H9 (cell line): ENCODE measurements at regions not wholly inside any gene's neighbourhood (a gene's known extent, or its start where the extent isn't known, plus 50 kb on each side); places are given as distances from the start of the nearest gene placed in this dataset.

ENCODE experiments used
- DNase-seq: peaks from one replicate; pipeline ENCODE4 v3.0.0-alpha.2; 2017
- H2AFZ ChIP-seq: one replicate; pipeline ENCODE4 v1.6.1; 2013; ENCODE audit warnings: mild to moderate bottlenecking, low read length, control low read depth, moderate library complexity
- H2AK5ac ChIP-seq: 2 replicates; pipeline ENCODE4 v1.6.1; 2013; ENCODE audit warnings: low read length, control low read depth, mixed read lengths; ENCODE audit not compliant: insufficient read length
- H2BK120ac ChIP-seq: one replicate; pipeline ENCODE4 v1.6.1; 2013; ENCODE audit warnings: low read depth, mild to moderate bottlenecking, low read length, control low read depth, inconsistent platforms; ENCODE audit not compliant: poor library complexity, severe bottlenecking
- H2BK12ac ChIP-seq: 2 replicates; pipeline ENCODE4 v1.6.1; 2013; ENCODE audit warnings: low read length, control low read depth, mixed read lengths, low read depth; ENCODE audit not compliant: insufficient read length
- H2BK15ac ChIP-seq: 2 replicates; pipeline ENCODE4 v1.6.1; 2013; ENCODE audit warnings: low read depth, low read length, control low read depth
- H2BK20ac ChIP-seq: one replicate; pipeline ENCODE4 v1.6.1; 2013; ENCODE audit warnings: low read depth, mild to moderate bottlenecking, low read length, control low read depth, inconsistent platforms; ENCODE audit not compliant: poor library complexity, severe bottlenecking
- H2BK5ac ChIP-seq: 2 replicates; pipeline ENCODE4 v1.6.1; 2013; ENCODE audit warnings: low read length, control low read depth, mixed read lengths; ENCODE audit not compliant: insufficient read length
- H3K14ac ChIP-seq: 2 replicates; pipeline ENCODE4 v1.6.1; 2013; ENCODE audit warnings: low read length, control low read depth; ENCODE audit not compliant: insufficient read depth
- H3K18ac ChIP-seq: 2 replicates; pipeline ENCODE4 v1.6.1; 2013; ENCODE audit warnings: low read depth, mild to moderate bottlenecking, mixed read lengths, low read length, control low read depth; ENCODE audit not compliant: insufficient read length
- H3K23ac ChIP-seq: 2 replicates; pipeline ENCODE4 v1.6.1; 2013; ENCODE audit warnings: low read length, control low read depth, mixed read lengths, low read depth; ENCODE audit not compliant: insufficient read length
- H3K23me2 ChIP-seq: 2 replicates; pipeline ENCODE4 v1.6.1; 2013; ENCODE audit warnings: low read depth, mild to moderate bottlenecking, mixed read lengths, low read length, control low read depth; ENCODE audit not compliant: insufficient read length, poor library complexity, severe bottlenecking
- H3K27ac ChIP-seq: 2 replicates; pipeline ENCODE4 v1.5.1; 2013; ENCODE audit warnings: low read length, control low read depth, mixed read lengths, low read depth; ENCODE audit not compliant: insufficient read length
- H3K27me3 ChIP-seq: 2 replicates; pipeline ENCODE4 v1.6.1; 2013; ENCODE audit warnings: low read length, control low read depth, inconsistent platforms; ENCODE audit not compliant: insufficient read depth
- H3K4ac ChIP-seq: 2 replicates; pipeline ENCODE4 v1.6.1; 2013; ENCODE audit warnings: low read depth, mild to moderate bottlenecking, control low read depth, inconsistent platforms, low read length, moderate library complexity
- H3K4me1 ChIP-seq: 2 replicates; pipeline ENCODE4 v1.6.1; 2013; ENCODE audit warnings: low read length, control low read depth, inconsistent platforms; ENCODE audit not compliant: insufficient read depth
- H3K4me2 ChIP-seq: 2 replicates; pipeline ENCODE4 v1.6.1; 2013; ENCODE audit warnings: low read length, control low read depth, mixed read lengths; ENCODE audit not compliant: insufficient read length, insufficient read depth
- H3K56ac ChIP-seq: 2 replicates; pipeline ENCODE4 v1.6.1; 2013; ENCODE audit warnings: low read depth, mild to moderate bottlenecking, mixed read lengths, low read length, control low read depth; ENCODE audit not compliant: insufficient read length
- H3K79me1 ChIP-seq: 2 replicates; pipeline ENCODE4 v1.6.1; 2013; ENCODE audit warnings: low read depth, mild to moderate bottlenecking, moderate library complexity, low read length, control low read depth, inconsistent platforms; ENCODE audit not compliant: insufficient read depth, poor library complexity, severe bottlenecking
- H3K79me2 ChIP-seq: 2 replicates; pipeline ENCODE4 v1.6.1; 2013; ENCODE audit warnings: low read length, control low read depth, inconsistent platforms; ENCODE audit not compliant: insufficient read depth
- H3K9ac ChIP-seq: 2 replicates; pipeline ENCODE4 v1.6.1; 2013; ENCODE audit warnings: low read length, control low read depth, mixed read lengths; ENCODE audit not compliant: insufficient read length; ENCODE audit errors: extremely low read depth
- H3K9me3 ChIP-seq: one replicate; pipeline ENCODE4 v1.6.1; 2013; ENCODE audit warnings: low read depth, low read length, inconsistent platforms; ENCODE audit not compliant: control insufficient read depth
- H3T11ph ChIP-seq: one replicate; pipeline ENCODE4 v1.6.1; 2013; ENCODE audit warnings: mild to moderate bottlenecking, low read length, control low read depth, inconsistent platforms
- H4K20me1 ChIP-seq: one replicate; pipeline ENCODE4 v1.6.1; 2013; ENCODE audit not compliant: control insufficient read depth, insufficient read length, insufficient read depth
- H4K5ac ChIP-seq: 2 replicates; pipeline ENCODE4 v1.6.1; 2013; ENCODE audit warnings: low read depth, mild to moderate bottlenecking, mixed read lengths, low read length, control low read depth; ENCODE audit not compliant: insufficient read length
- H4K8ac ChIP-seq: replicated peaks from 2 replicates; pipeline ENCODE4 v1.6.1; 2013; ENCODE audit warnings: low read length, control low read depth, mixed read lengths, low read depth; ENCODE audit not compliant: insufficient read length
- H4K91ac ChIP-seq: 2 replicates; pipeline ENCODE4 v1.6.1; 2013; ENCODE audit warnings: low read depth, mild to moderate bottlenecking, moderate library complexity, mixed read lengths, low read length, control low read depth; ENCODE audit not compliant: insufficient read length
- H3K27ac Mint-ChIP-seq, 3 experiments: 2 replicates in 2 of 3; 3 replicates in 1 of 3; pipeline ENCODE4 v1.8.0; 2020 to 2021; ENCODE audit warnings: mixed read lengths in 3 of 3, mild to moderate bottlenecking in 1 of 3, moderate library complexity in 1 of 3
- H3K27me3 Mint-ChIP-seq: 2 replicates; pipeline ENCODE4 v1.8.0; 2021; ENCODE audit warnings: low read depth, mild to moderate bottlenecking, moderate library complexity, mixed read lengths
- H3K36me3 Mint-ChIP-seq, 3 experiments: 2 replicates in 2 of 3; 3 replicates in 1 of 3; pipeline ENCODE4 v1.8.0; 2020 to 2021; ENCODE audit warnings: low read depth in 3 of 3, mixed read lengths in 3 of 3; ENCODE audit not compliant: insufficient read depth in 1 of 3
- H3K4me1 Mint-ChIP-seq, 2 experiments: 2 replicates each; pipeline ENCODE4 v1.8.0; 2020; ENCODE audit warnings: mixed read lengths in 2 of 2
- H3K4me3 Mint-ChIP-seq, 2 experiments: 2 replicates in 1 of 2; 3 replicates in 1 of 2; pipeline ENCODE4 v1.8.0; 2020 to 2021; ENCODE audit warnings: mild to moderate bottlenecking in 2 of 2, mixed read lengths in 2 of 2, moderate library complexity in 1 of 2
- H3K9me3 Mint-ChIP-seq, 2 experiments: 2 replicates in 1 of 2; 3 replicates in 1 of 2; pipeline ENCODE4 v1.8.0; 2020; ENCODE audit warnings: mild to moderate bottlenecking in 2 of 2, mixed read lengths in 2 of 2, moderate library complexity in 1 of 2
- CTCF ChIP-seq: fragments of 200-600 bp; sonication (generic); conservative IDR thresholded peaks from 3 replicates; pipeline ENCODE4 v1.8.0; 2021; ENCODE audit warnings: antibody characterized with exemption, mild to moderate bottlenecking
- WGBS: extraction: QIAGEN DNeasy Blood & Tissue Kit; methylation state at CpG from one replicate; pipeline ENCODE4 v1.1.7; 2013; ENCODE audit warnings: missing lambda C conversion rate, low lambda C conversion rate, mixed read lengths; ENCODE audit not compliant: insufficient read length; ENCODE audit errors: extremely low coverage; 5-methylcytosine and 5-hydroxymethylcytosine counted together

- Mint-ChIP-seq H3K27ac (no peak overlapping the region), H3K27me3 (peaks cover 2% of the 10 kb centered on the region), H3K36me3 (peaks cover 0 to 6% (median 2%) of the 10 kb centered on the region in 3 experiments; a peak in 3 of 7 replicates), H3K9me3 (peaks cover 2 to 8% of the 10 kb centered on the region in 2 experiments), H3K4me1 (peaks cover 16 to 17% of the 10 kb centered on the region in 2 experiments), H3K4me3 (no peak overlapping the region)
- Histone ChIP-seq H4K5ac (no peak overlapping the region), H3K27me3 (no peaks in the 10 kb centered on the region), H4K8ac (no peak overlapping the region), H3K23me2 (no peaks in the 10 kb centered on the region), H3K4ac (no peak overlapping the region), H3K4me2 (no peak overlapping the region), H2BK5ac (no peak overlapping the region), H2BK12ac (no peak overlapping the region), H4K91ac (no peak overlapping the region), H3K79me1 (no peaks in the 10 kb centered on the region), H3K18ac (no peak overlapping the region), H3K79me2 (no peaks in the 10 kb centered on the region), H3K14ac (no peak overlapping the region), H3K9ac (no peak overlapping the region), H4K20me1 (no peaks in the 10 kb centered on the region), H3T11ph (no peak overlapping the region), H3K27ac (no peak overlapping the region), H2AK5ac (no peak overlapping the region), H3K56ac (no peak overlapping the region), H2BK120ac (no peak overlapping the region), H2BK15ac (no peak overlapping the region), H2AFZ (no peak overlapping the region), H3K23ac (no peak overlapping the region), H3K9me3 (no peaks in the 10 kb centered on the region), H3K4me1 (no peaks in the 10 kb centered on the region), H2BK20ac (no peak overlapping the region)
- no peak for DNase-seq
- no CpG with 5 or more reads among the region's 14 CpGs for WGBS
- TF ChIP-seq CTCF: no peak
These were observed 541.4 kb downstream of the TRIML1 start for GRCh38 chr4:188680667-188681063.
